Vagina (tissue), 2 donors: ENCODE measurements at regions not wholly inside any gene's neighbourhood (a gene's known extent, or its start where the extent isn't known, plus 50 kb on each side); places are given as distances from the start of the nearest gene placed in this dataset.

Experiments
- DNase-seq, 2 donors: peaks; one replicate each; pipeline ENCODE4 v3.0.0-alpha.2; 2017; ENCODE audit errors: extremely low spot score in 2 of 2
- H3K27ac ChIP-seq: fragments of 200-600 bp; sonication (generic); one replicate; pipeline ENCODE4 v1.5.1; 2019
- H3K27me3 ChIP-seq: fragments of 200-600 bp; sonication (generic); one replicate; pipeline ENCODE4 v1.5.1; 2019
- H3K36me3 ChIP-seq, 2 donors: fragments of 200-600 bp; sonication (generic); one replicate each; pipeline ENCODE4 v1.5.1; 2017 to 2019
- H3K4me1 ChIP-seq: fragments of 200-600 bp; sonication (generic); one replicate; pipeline ENCODE4 v1.5.1; 2019
- H3K4me3 ChIP-seq, 2 donors: fragments of 200-600 bp; sonication (generic); 1 replicate in 1 of 2; 2 replicates in 1 of 2; pipeline ENCODE4 v1.5.1; 2016 to 2019
- H3K9me3 ChIP-seq: fragments of 200-600 bp; sonication (generic); one replicate; pipeline ENCODE4 v1.5.1; 2019
- CTCF ChIP-seq, 3 experiments: fragments of 450-650 bp in 2 of 3; fragments of 200-600 bp in 1 of 3; sonication (generic) in 1 of 3; IDR thresholded peaks; one replicate each; pipeline ENCODE4 v1.5.1; 2017 to 2019; ENCODE audit warnings: antibody characterized with exemption in 3 of 3, mild to moderate bottlenecking in 2 of 3, moderate library complexity in 2 of 3
- POLR2A ChIP-seq, 2 donors: fragments of 450-650 bp; IDR thresholded peaks; one replicate each; pipeline ENCODE4 v1.6.1; 2017; ENCODE audit warnings: antibody characterized with exemption in 2 of 2, mild to moderate bottlenecking in 2 of 2, moderate library complexity in 2 of 2
- POLR2AphosphoS5 ChIP-seq, 2 donors: sonication (generic); formaldehyde crosslinking; IDR thresholded peaks; one replicate each; pipeline ENCODE4 v1.9.0; 2017; ENCODE audit warnings: antibody characterized with exemption in 2 of 2, mild to moderate bottlenecking in 2 of 2, low read depth in 1 of 2; ENCODE audit not compliant: insufficient read depth in 1 of 2
- intact Hi-C: fragments of 100-400 bp; cut with DNase I; formaldehyde crosslinking; loops from one replicate; pipeline ENCODE4 v1.15.1; 2023

- no peak for DNase-seq
- H3K4me3 ChIP-seq, result no peak overlapping the region
- H3K9me3 ChIP-seq, result no peaks in the 10 kb centered on the region
- TF ChIP-seq POLR2AphosphoS5 (IDR thresholded peaks at IDR 0.05; ENCODE audit: insufficient read depth in 1 of 2, low read depth in 1 of 2) (no peak), POLR2A (IDR thresholded peaks at IDR 0.05) (no peak), CTCF (IDR thresholded peaks at IDR 0.05) (no peak)
- H3K36me3 ChIP-seq, result no peaks in the 10 kb centered on the region
- H3K4me1 ChIP-seq, result no peaks in the 10 kb centered on the region
- H3K27ac ChIP-seq, result no peak overlapping the region
- H3K27me3 ChIP-seq, result no peaks in the 10 kb centered on the region
- intact Hi-C loops, result no loop called here
These were observed 401.6 kb upstream of the CITED2 start for GRCh38 chr6:139776041-139776440.

- Histone ChIP-seq H3K9me3 (no peaks in the 10 kb centered on the region), H3K4me1 (peaks cover 17% of the 10 kb centered on the region), H3K36me3 (no peaks in the 10 kb centered on the region), H3K4me3 (no peak overlapping the region), H3K27ac (no peak overlapping the region), H3K27me3 (no peaks in the 10 kb centered on the region)
- no peak for DNase-seq
- TF ChIP-seq CTCF (IDR thresholded peaks at IDR 0.05), result no peak
- no peak for TF ChIP-seq POLR2A (IDR thresholded peaks at IDR 0.05)
- TF ChIP-seq POLR2AphosphoS5 (IDR thresholded peaks at IDR 0.05; ENCODE audit: insufficient read depth in 1 of 2, low read depth in 1 of 2), result no peak
- intact Hi-C loops, result loop anchor here (10.0 kb wide), 1 partner anchor 173 kb away; no protein-coding TSS in a partner anchor
These were observed 393.7 kb upstream of the CITED2 start for GRCh38 chr6:139768196-139768595.

GRCh38 chr6:139766796-139767195 is 392.3 kb upstream of the CITED2 start:
- Histone ChIP-seq H3K9me3 (no peaks in the 10 kb centered on the region), H3K36me3 (no peaks in the 10 kb centered on the region), H3K27me3 (no peaks in the 10 kb centered on the region), H3K4me1 (peaks cover 17% of the 10 kb centered on the region), H3K4me3 (no peak overlapping the region), H3K27ac (no peak overlapping the region)
- TF ChIP-seq CTCF (IDR thresholded peaks at IDR 0.05), result no peak
- no peak for TF ChIP-seq POLR2A (IDR thresholded peaks at IDR 0.05)
- no peak for TF ChIP-seq POLR2AphosphoS5 (IDR thresholded peaks at IDR 0.05; ENCODE audit: insufficient read depth in 1 of 2, low read depth in 1 of 2)
- no peak for DNase-seq
- intact Hi-C loops, result loop anchor here (10.0 kb wide), 1 partner anchor 172 kb away; no protein-coding TSS in a partner anchor

- H3K36me3 ChIP-seq, result no peaks in the 10 kb centered on the region
- intact Hi-C loops, result loop anchor here (10.0 kb wide), 1 partner anchor 171 kb away; no protein-coding TSS in a partner anchor
- peak overlapping the region; percentile 58 for H3K27ac ChIP-seq
- TF ChIP-seq POLR2AphosphoS5 (IDR thresholded peaks at IDR 0.05; ENCODE audit: insufficient read depth in 1 of 2, low read depth in 1 of 2), result no peak
- TF ChIP-seq CTCF (IDR thresholded peaks at IDR 0.05), result no peak
- no peak for TF ChIP-seq POLR2A (IDR thresholded peaks at IDR 0.05)
- H3K4me3 ChIP-seq, result no peak overlapping the region
- H3K4me1 ChIP-seq, result peaks cover 17% of the 10 kb centered on the region
- H3K27me3 ChIP-seq, result no peaks in the 10 kb centered on the region
- no peaks in the 10 kb centered on the region for H3K9me3 ChIP-seq
- DNase-seq, result no peak
These were observed 391.4 kb upstream of the CITED2 start for GRCh38 chr6:139765825-139766285.

- Histone ChIP-seq H3K27me3 (no peaks in the 10 kb centered on the region), H3K27ac (peak overlapping the region; percentile 58), H3K36me3 (no peaks in the 10 kb centered on the region), H3K9me3 (no peaks in the 10 kb centered on the region), H3K4me1 (peaks cover 17% of the 10 kb centered on the region), H3K4me3 (no peak overlapping the region)
- no peak for DNase-seq
- TF ChIP-seq POLR2AphosphoS5 (IDR thresholded peaks at IDR 0.05; ENCODE audit: insufficient read depth in 1 of 2, low read depth in 1 of 2), result peak; percentile 25 to 91
- no peak for TF ChIP-seq POLR2A (IDR thresholded peaks at IDR 0.05)
- intact Hi-C loops, result loop anchor here (10.0 kb wide), 1 partner anchor 170 kb away; no protein-coding TSS in a partner anchor
These were observed 390.1 kb upstream of the CITED2 start for GRCh38 chr6:139764498-139764986.
